GDM1 (cell line): ENCODE measurements at regions not wholly inside any gene's neighbourhood (a gene's known extent, or its start where the extent isn't known, plus 50 kb on each side); places are given as distances from the start of the nearest gene placed in this dataset.

Experiments used
- DNase-seq: peaks from one replicate; lab custom pipeline; 2025; lab: John Stamatoyannopoulos, UW

DNA sequence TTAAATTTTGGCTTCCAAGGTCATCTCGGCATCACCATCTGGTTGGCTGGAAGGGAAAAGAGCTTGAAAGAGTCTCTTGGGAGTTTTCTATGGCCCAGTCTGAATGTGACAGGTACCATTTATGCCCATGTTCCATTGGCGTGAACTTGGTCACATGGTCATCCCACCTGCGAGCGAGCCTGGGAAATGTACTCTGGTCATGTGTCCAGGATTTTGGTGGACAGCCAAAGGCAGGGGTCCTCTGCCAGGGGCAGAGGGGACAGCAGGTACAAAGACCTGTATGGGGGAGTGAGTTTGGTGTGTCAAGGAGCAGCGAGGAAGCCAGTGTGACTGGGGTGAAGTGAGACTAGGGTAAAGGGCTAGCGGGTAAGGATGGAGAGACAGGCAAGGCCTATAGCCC is 112.6 kb downstream of the CDC5L start:
- no peak for DNase-seq

- no peak for DNase-seq
These were observed 116.0 kb downstream of the CDC5L start for GRCh38 chr6:44503471-44503870.

GRCh38 chr6:44504301-44504791 is 116.8 kb downstream of the CDC5L start:
- DNase-seq = no peak

DNA sequence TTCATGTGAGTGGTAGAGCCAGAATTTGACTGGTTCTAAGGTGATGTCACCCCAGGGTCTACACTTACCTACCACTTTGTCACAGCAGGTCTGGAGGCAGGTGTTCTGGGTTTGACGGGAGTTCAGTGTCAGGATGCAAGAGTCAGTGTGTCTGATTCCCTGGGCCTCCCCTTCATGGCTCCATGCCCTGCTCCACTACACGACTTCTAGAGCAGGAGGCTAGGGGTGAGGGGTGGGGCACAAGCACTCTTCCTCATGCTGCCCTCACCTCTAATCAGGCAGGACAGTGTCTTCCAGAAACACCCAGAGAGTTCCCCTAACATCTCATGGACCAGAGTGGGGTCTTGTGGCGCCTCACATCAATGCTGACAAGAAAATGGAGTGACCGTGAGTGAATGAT is 118.2 kb downstream of the CDC5L start:
- no peak for DNase-seq

GRCh38 chr6:44507014-44507413 is 119.5 kb downstream of the CDC5L start:
- DNase-seq = no peak

GRCh38 chr6:44508646-44509045 is 121.1 kb downstream of the CDC5L start:
- DNase-seq = no peak

GRCh38 chr6:44511126-44511525 is 123.6 kb downstream of the CDC5L start:
- no peak for DNase-seq

DNA sequence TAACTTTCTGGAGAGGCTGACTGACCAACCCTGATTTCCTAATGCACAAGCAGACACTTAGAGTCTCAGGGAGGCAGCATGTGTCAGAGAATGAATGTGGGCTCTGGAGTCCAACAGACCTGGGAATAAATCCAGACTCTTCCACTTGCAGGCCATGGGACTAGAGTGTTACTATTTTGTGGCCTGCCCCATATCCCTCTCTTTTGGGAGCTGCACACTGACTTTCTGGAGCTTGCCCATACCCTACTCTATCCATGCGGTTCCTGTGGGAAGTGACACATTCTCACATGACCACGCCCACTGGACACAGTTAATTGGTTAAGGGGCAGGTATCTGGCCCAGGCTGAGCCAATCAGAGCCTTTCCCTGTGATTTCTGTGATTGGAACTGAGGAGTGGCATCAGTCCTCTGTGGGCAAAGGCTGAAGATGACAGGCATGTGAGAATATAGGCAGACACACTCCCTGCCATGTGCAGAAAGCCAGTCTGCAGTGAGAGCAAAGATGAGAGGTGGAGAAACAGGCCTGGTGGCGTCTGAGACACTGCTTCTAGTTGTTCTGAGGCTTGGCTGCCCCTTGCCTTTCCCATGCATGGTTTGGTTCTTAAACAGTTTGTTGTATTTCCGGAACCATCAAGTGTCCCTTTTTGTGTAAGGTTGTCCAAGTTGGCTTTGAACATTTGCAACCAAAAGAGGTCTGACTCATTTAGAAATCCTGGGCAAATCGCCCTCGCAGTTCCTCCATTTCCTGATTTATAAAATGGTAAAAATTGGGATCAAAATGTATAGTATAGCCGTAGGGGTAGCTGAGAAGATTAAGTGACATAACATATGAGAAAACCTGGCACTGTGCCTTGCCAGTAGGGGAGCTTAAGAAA is 125.6 kb downstream of the CDC5L start:
- no peak for DNase-seq

- no peak for DNase-seq
These were observed 126.6 kb downstream of the CDC5L start for GRCh38 chr6:44514085-44514484.

- no peak for DNase-seq
These were observed 127.2 kb downstream of the CDC5L start for GRCh38 chr6:44514576-44515193.

DNA sequence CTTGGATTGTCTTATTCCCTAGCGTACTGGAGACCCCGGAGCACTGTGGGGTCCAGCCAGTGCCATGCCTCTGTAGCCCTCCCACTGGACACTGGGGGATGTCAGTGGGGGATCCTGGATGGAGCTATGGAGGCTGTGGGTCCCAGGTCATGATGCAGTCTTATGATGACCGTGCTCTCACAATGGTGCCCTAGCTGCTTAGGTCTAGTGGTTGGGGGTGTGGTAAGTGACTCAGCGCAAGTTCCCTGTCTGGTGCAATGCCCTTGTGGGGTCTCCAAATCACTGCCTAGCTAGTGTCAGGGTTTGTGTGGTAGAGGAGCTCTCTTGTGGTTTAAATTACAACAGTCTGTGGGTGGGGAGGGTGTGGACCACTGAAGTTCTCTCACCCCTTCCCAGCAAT is 135.4 kb downstream of the CDC5L start:
- no peak for DNase-seq

DNA sequence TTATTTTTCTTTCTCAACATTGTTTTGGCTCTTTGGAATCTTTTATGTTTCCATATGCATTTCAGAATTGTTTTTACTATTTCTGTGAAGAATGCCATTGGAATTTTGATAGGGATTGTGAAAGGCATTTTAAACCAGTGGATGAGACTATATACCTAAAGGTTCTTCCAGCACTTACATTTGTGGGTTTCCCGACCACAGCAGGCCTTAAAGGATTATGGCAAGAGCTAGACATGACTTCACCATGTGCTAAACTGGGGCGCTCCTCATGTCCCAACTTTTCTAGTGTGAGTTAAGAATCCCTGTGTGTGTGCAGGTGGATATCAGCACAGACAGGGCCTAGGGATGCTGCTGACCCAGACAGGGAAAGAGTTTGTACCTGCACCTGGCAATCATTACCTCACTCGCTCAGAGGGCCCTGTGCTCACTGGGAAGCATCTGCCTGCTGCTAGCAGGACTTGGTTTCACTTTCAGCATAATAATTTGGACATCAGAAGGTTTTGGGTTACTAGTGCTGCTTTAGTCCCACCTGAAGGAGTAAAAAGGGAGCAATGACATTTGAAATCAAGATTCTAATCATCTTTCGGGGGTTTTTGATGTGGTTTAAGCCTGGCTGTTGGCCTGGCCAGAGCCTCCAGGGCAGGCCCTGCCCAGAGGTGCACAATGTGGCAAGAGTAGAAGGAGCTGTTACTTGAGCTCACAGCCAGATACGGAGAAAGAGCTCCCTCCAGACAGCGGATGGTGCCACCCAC is 137.1 kb downstream of the CDC5L start:
- no peak for DNase-seq

GRCh38 chr6:44525761-44526351 is 138.3 kb downstream of the CDC5L start:
- DNase-seq = no peak

DNA sequence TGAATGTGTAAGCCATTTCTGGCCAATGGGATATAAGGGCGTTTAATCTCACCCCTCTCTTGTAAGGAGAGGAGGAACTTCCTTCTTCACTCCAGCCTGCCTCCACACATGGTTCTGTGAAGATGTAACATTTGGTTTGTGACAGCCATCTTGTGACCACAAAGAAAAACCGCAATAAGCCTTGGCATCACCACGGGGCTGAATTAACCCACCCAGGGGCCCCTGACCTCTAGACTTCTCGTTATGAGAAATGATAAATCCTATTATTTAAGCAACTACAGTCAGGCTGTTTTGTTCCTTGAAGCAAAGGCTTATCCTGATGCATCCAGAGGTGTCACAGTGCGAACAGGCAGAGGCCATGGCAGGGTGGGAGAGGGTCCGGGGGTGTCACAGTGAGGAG is 139.7 kb downstream of the CDC5L start:
- peak; percentile 63 for DNase-seq

DNA sequence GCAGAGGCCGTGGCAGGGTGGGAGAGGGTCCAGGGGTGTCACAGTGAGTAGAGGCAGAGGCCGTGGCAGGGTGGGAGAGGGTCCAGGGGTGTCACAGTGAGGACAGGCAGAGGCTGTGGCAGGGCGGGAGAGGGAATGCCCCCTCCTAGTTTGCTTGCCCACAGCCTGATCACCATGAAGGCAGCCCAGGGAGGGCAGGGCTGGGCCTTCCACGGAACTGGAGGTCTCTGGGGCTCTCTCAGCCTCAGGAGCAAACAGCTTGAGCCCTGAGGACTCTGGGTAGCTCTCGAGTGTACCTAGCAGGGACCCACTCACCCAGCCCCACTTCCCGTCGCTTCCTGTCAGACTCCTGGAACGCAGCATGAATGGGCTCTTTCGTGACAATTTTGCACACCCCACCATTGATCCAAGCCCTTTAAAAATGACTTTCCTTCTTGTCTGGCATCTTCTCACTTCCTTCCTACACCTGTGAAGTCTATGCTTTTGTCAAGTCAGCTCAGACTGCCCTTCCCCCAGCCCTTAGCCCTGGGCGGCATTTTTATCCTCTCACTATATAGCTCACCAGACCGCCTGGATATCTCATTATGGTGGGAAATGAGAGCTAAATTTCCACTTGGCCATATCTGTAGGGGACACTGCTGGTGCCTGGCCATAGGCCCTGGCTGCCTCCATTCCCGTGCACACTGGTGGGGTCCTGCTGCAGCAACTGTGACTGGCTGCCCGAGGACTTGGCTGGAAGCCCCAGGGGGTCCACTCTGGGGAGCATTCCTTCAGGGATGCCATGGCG is 140.3 kb downstream of the CDC5L start:
- no peak for DNase-seq

- DNase-seq = no peak
These were observed 140.8 kb downstream of the CDC5L start for GRCh38 chr6:44528370-44528644.

DNA sequence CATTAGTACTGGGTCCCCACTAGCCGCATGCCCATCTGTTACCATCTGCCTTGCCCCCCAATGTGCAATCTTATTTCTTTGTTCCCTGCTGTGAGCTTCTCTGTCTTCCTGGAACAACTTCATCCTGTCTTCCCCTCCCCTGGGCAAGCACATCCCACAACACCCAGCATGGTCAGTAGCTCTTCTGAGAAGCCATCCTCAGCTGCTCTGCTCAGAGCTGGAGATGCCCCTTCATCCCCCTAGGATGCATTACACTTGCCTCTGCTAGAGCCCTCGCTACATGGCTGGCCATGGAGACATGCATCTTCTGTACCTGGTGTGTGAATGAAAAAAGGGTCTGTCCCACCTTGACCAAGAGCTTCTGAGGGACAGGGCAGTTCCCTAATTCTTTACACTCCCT is 141.2 kb downstream of the CDC5L start:
- DNase-seq = no peak

- no peak for DNase-seq
These were observed 141.8 kb downstream of the CDC5L start for GRCh38 chr6:44529146-44529905.

DNA sequence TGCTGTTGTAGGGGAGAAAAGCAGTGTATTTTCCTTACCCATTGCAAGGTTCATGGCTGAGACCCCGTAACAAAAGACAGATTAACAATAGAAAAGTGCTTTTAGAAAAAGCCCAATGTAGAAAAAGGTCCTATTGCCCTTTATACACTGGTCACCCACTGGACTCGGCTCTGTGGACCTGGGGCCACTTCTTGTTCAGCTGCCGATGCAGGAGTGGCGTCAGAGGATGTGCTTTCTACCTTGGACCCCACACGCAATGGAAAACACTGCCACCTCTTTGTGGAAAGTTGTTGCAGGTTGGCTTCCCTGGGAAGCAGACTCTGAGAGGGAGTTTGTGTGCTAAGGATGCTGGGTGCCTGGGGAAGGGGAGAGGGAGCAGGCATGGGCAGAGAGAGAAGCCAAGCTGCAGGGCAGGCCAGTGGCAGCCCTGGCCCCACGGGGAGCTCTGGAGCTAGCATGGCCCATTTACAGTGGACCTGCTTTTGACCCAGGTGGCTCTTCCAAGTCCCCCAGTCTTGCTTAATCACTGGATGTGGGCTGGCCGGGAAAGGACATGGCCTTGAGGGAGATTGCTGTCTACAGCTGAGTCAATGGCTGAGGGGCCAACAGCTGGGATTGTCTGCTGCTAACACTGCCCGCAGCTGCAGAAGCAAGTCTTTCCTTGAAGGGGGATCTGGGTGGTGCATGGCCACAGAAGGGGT is 142.9 kb downstream of the CDC5L start:
- no peak for DNase-seq

GRCh38 chr6:44530910-44531234 is 143.4 kb downstream of the CDC5L start:
- DNase-seq = no peak
